Vagina (tissue), 2 donors: ENCODE measurements at regions not wholly inside any gene's neighbourhood (a gene's known extent, or its start where the extent isn't known, plus 50 kb on each side); places are given as distances from the start of the nearest gene placed in this dataset.

Experiments used
- DNase-seq, 2 donors: peaks; one replicate each; pipeline ENCODE4 v3.0.0-alpha.2; 2017; ENCODE audit errors: extremely low spot score in 2 of 2
- H3K27ac ChIP-seq: fragments of 200-600 bp; sonication (generic); one replicate; pipeline ENCODE4 v1.5.1; 2019
- H3K27me3 ChIP-seq: fragments of 200-600 bp; sonication (generic); one replicate; pipeline ENCODE4 v1.5.1; 2019
- H3K36me3 ChIP-seq, 2 donors: fragments of 200-600 bp; sonication (generic); one replicate each; pipeline ENCODE4 v1.5.1; 2017 to 2019
- H3K4me1 ChIP-seq: fragments of 200-600 bp; sonication (generic); one replicate; pipeline ENCODE4 v1.5.1; 2019
- H3K4me3 ChIP-seq, 2 donors: fragments of 200-600 bp; sonication (generic); 1 replicate in 1 of 2; 2 replicates in 1 of 2; pipeline ENCODE4 v1.5.1; 2016 to 2019
- H3K9me3 ChIP-seq: fragments of 200-600 bp; sonication (generic); one replicate; pipeline ENCODE4 v1.5.1; 2019
- CTCF ChIP-seq, 3 experiments: fragments of 450-650 bp in 2 of 3; fragments of 200-600 bp in 1 of 3; sonication (generic) in 1 of 3; IDR thresholded peaks; one replicate each; pipeline ENCODE4 v1.5.1; 2017 to 2019; ENCODE audit warnings: antibody characterized with exemption in 3 of 3, mild to moderate bottlenecking in 2 of 3, moderate library complexity in 2 of 3
- POLR2A ChIP-seq, 2 donors: fragments of 450-650 bp; IDR thresholded peaks; one replicate each; pipeline ENCODE4 v1.6.1; 2017; ENCODE audit warnings: antibody characterized with exemption in 2 of 2, mild to moderate bottlenecking in 2 of 2, moderate library complexity in 2 of 2
- POLR2AphosphoS5 ChIP-seq, 2 donors: sonication (generic); formaldehyde crosslinking; IDR thresholded peaks; one replicate each; pipeline ENCODE4 v1.9.0; 2017; ENCODE audit warnings: antibody characterized with exemption in 2 of 2, mild to moderate bottlenecking in 2 of 2, low read depth in 1 of 2; ENCODE audit not compliant: insufficient read depth in 1 of 2
- intact Hi-C: fragments of 100-400 bp; cut with DNase I; formaldehyde crosslinking; loops from one replicate; pipeline ENCODE4 v1.15.1; 2023

GRCh38 chr2:226312155-226312554 is 487.5 kb downstream of the IRS1 start:
- H3K27ac ChIP-seq: no peak overlapping the region
- no peaks in the 10 kb centered on the region for H3K27me3 ChIP-seq
- no peaks in the 10 kb centered on the region for H3K9me3 ChIP-seq
- no peak overlapping the region for H3K4me3 ChIP-seq
- intact Hi-C loops: no loop called here
- no peaks in the 10 kb centered on the region for H3K36me3 ChIP-seq
- TF ChIP-seq CTCF (IDR thresholded peaks at IDR 0.05) (no peak), POLR2A (IDR thresholded peaks at IDR 0.05) (no peak), POLR2AphosphoS5 (IDR thresholded peaks at IDR 0.05; ENCODE audit: insufficient read depth in 1 of 2, low read depth in 1 of 2) (no peak)
- no peak for DNase-seq
- peaks cover 9% of the 10 kb centered on the region for H3K4me1 ChIP-seq

GRCh38 chr2:226310146-226310545 is 489.5 kb downstream of the IRS1 start:
- H3K4me1 ChIP-seq: peaks cover 9% of the 10 kb centered on the region
- no peak for DNase-seq
- no peaks in the 10 kb centered on the region for H3K27me3 ChIP-seq
- no peak overlapping the region for H3K4me3 ChIP-seq
- intact Hi-C loops: no loop called here
- no peaks in the 10 kb centered on the region for H3K9me3 ChIP-seq
- no peak for TF ChIP-seq POLR2A (IDR thresholded peaks at IDR 0.05)
- TF ChIP-seq CTCF (IDR thresholded peaks at IDR 0.05): no peak
- no peak for TF ChIP-seq POLR2AphosphoS5 (IDR thresholded peaks at IDR 0.05; ENCODE audit: insufficient read depth in 1 of 2, low read depth in 1 of 2)
- H3K36me3 ChIP-seq: no peaks in the 10 kb centered on the region
- H3K27ac ChIP-seq: no peak overlapping the region

- H3K27ac ChIP-seq: no peak overlapping the region
- H3K36me3 ChIP-seq: no peaks in the 10 kb centered on the region
- intact Hi-C loops: no loop called here
- DNase-seq: no peak
- no peaks in the 10 kb centered on the region for H3K27me3 ChIP-seq
- peaks cover 9% of the 10 kb centered on the region for H3K4me1 ChIP-seq
- no peak for TF ChIP-seq POLR2A (IDR thresholded peaks at IDR 0.05)
- TF ChIP-seq POLR2AphosphoS5 (IDR thresholded peaks at IDR 0.05; ENCODE audit: insufficient read depth in 1 of 2, low read depth in 1 of 2): no peak
- no peak for TF ChIP-seq CTCF (IDR thresholded peaks at IDR 0.05)
- no peaks in the 10 kb centered on the region for H3K9me3 ChIP-seq
- H3K4me3 ChIP-seq: no peak overlapping the region
Observed at GRCh38 chr2:226308986-226309385, 490.6 kb downstream of the IRS1 start.

- Histone ChIP-seq H3K27ac (no peak overlapping the region), H3K27me3 (no peaks in the 10 kb centered on the region), H3K4me1 (peaks cover 9% of the 10 kb centered on the region), H3K36me3 (no peaks in the 10 kb centered on the region), H3K9me3 (no peaks in the 10 kb centered on the region), H3K4me3 (no peak overlapping the region)
- no peak for DNase-seq
- intact Hi-C loops: no loop called here
- TF ChIP-seq CTCF (IDR thresholded peaks at IDR 0.05) (no peak), POLR2AphosphoS5 (IDR thresholded peaks at IDR 0.05; ENCODE audit: insufficient read depth in 1 of 2, low read depth in 1 of 2) (no peak), POLR2A (IDR thresholded peaks at IDR 0.05) (no peak)
Observed at GRCh38 chr2:226308323-226308680, 491.3 kb downstream of the IRS1 start.

- Histone ChIP-seq H3K4me3 (no peak overlapping the region), H3K4me1 (peaks cover 9% of the 10 kb centered on the region), H3K9me3 (no peaks in the 10 kb centered on the region), H3K27me3 (no peaks in the 10 kb centered on the region), H3K36me3 (no peaks in the 10 kb centered on the region), H3K27ac (no peak overlapping the region)
- no peak for DNase-seq
- TF ChIP-seq CTCF (IDR thresholded peaks at IDR 0.05) (no peak), POLR2A (IDR thresholded peaks at IDR 0.05) (no peak), POLR2AphosphoS5 (IDR thresholded peaks at IDR 0.05; ENCODE audit: insufficient read depth in 1 of 2, low read depth in 1 of 2) (no peak)
- intact Hi-C loops: no loop called here
Observed at GRCh38 chr2:226307487-226308322, 491.9 kb downstream of the IRS1 start.
